CD8-positive, alpha-beta memory T cell (primary cell): ENCODE measurements at regions not wholly inside any gene's neighbourhood (a gene's known extent, or its start where the extent isn't known, plus 50 kb on each side); places are given as distances from the start of the nearest gene placed in this dataset.
A peak's percentile ranks its signal among the peaks of the same experiment; 100 is the strongest.

ENCODE experiments used
- CTCF ChIA-PET: fragments of 350-600 bp; sonication (Branson Sonifier 250); formaldehyde crosslinking; loops from one replicate; lab custom pipeline; 2021; ENCODE audit warnings: antibody characterized with exemption; lab: Charles Lee
- POLR2A ChIA-PET: fragments of 350-600 bp; sonication (Branson Sonifier 250); formaldehyde crosslinking; loops from one replicate; lab custom pipeline; 2021; ENCODE audit warnings: antibody characterized with exemption; lab: Charles Lee
- DNase-seq, 5 donors: peaks; one replicate each; pipeline versions ENCODE4 v3.0.0 to v3.0.0-alpha.2; 2020 to 2022; ENCODE audit warnings: mixed read lengths in 1 of 5
- H3K27ac ChIP-seq: one replicate; pipeline ENCODE4 v1.7.0; 2013; ENCODE audit warnings: low read depth, mild to moderate bottlenecking, low read length, moderate library complexity
- H3K27me3 ChIP-seq: 2 replicates; pipeline ENCODE4 v1.7.0; 2013; ENCODE audit warnings: low read length, mild to moderate bottlenecking; ENCODE audit not compliant: insufficient read depth, poor library complexity, severe bottlenecking
- H3K36me3 ChIP-seq: 2 replicates; pipeline ENCODE4 v1.7.0; 2013; ENCODE audit warnings: mild to moderate bottlenecking, low read length, moderate library complexity; ENCODE audit not compliant: insufficient read depth
- H3K4me1 ChIP-seq: 2 replicates; pipeline ENCODE4 v1.7.0; 2013; ENCODE audit warnings: mild to moderate bottlenecking, low read length, moderate library complexity; ENCODE audit not compliant: insufficient read depth
- H3K4me3 ChIP-seq: 2 replicates; pipeline ENCODE4 v1.7.0; 2013; ENCODE audit warnings: mild to moderate bottlenecking, low read length
- H3K9me3 ChIP-seq: 2 replicates; pipeline ENCODE4 v1.7.0; 2013; ENCODE audit warnings: mild to moderate bottlenecking, low read length
- H3K27ac Mint-ChIP-seq, 8 donors: one replicate each; pipeline ENCODE4 v1.8.0; 2020 to 2021; ENCODE audit warnings: mixed read lengths in 8 of 8, mild to moderate bottlenecking in 6 of 8, inconsistent platforms in 3 of 8, moderate library complexity in 3 of 8
- H3K27me3 Mint-ChIP-seq, 2 donors: one replicate each; pipeline ENCODE4 v1.8.0; 2020 to 2021; ENCODE audit warnings: mixed read lengths in 2 of 2, mild to moderate bottlenecking in 1 of 2, moderate library complexity in 1 of 2
- H3K36me3 Mint-ChIP-seq, 3 donors: one replicate each; pipeline ENCODE4 v1.8.0; 2020 to 2021; ENCODE audit warnings: mixed read lengths in 3 of 3, inconsistent platforms in 1 of 3, mild to moderate bottlenecking in 1 of 3
- H3K4me1 Mint-ChIP-seq, 3 donors: one replicate each; pipeline ENCODE4 v1.8.0; 2020 to 2021; ENCODE audit warnings: mixed read lengths in 3 of 3, inconsistent platforms in 1 of 3, mild to moderate bottlenecking in 1 of 3
- H3K4me3 Mint-ChIP-seq, 7 donors: one replicate each; pipeline ENCODE4 v1.8.0; 2020 to 2021; ENCODE audit warnings: mixed read lengths in 7 of 7, mild to moderate bottlenecking in 6 of 7, moderate library complexity in 4 of 7, inconsistent platforms in 2 of 7
- H3K9me3 Mint-ChIP-seq, 5 donors: one replicate each; pipeline ENCODE4 v1.8.0; 2020 to 2022; ENCODE audit warnings: mixed read lengths in 5 of 5, mild to moderate bottlenecking in 3 of 5, moderate library complexity in 2 of 5, inconsistent platforms in 1 of 5

DNA sequence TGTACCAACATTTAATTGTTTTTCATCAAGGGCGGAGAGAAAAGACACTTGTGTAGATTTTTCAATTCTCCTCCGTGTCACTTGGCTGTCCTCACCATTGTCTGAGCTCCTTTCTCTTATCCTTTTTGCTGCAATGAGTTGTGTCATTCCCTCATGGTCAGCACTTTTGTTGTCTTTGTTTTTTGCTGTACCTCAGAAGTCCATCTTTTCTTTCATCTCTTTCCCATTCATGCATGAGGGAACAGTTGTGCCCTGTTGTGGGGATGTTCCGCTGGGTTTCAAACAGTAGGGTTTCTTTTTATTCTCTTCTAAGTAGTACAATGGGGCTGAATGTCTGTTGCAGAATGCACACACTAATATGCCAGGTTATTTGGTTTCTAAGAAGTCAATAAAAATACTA is 222.6 kb downstream of the TM9SF2 start:
- H3K4me3 ChIP-seq: no peak overlapping the region
- no peaks in the 10 kb centered on the region for H3K9me3 Mint-ChIP-seq
- CTCF ChIA-PET: no interaction called here
- no peak overlapping the region for H3K27ac ChIP-seq
- H3K9me3 ChIP-seq: no peaks in the 10 kb centered on the region
- POLR2A ChIA-PET: no interaction called here
- no peaks in the 10 kb centered on the region for H3K36me3 ChIP-seq
- no peak for DNase-seq
- no peaks in the 10 kb centered on the region for H3K4me1 ChIP-seq
- peaks cover 2 to 15% (median 4%) of the 10 kb centered on the region in 3 donors for H3K36me3 Mint-ChIP-seq
- H3K27me3 Mint-ChIP-seq: peaks cover 0 to 2% of the 10 kb centered on the region in 2 donors
- no peaks in the 10 kb centered on the region for H3K27me3 ChIP-seq
- H3K4me3 Mint-ChIP-seq: no peak overlapping the region
- H3K27ac Mint-ChIP-seq: no peak overlapping the region
- no peaks in the 10 kb centered on the region for H3K4me1 Mint-ChIP-seq

DNA sequence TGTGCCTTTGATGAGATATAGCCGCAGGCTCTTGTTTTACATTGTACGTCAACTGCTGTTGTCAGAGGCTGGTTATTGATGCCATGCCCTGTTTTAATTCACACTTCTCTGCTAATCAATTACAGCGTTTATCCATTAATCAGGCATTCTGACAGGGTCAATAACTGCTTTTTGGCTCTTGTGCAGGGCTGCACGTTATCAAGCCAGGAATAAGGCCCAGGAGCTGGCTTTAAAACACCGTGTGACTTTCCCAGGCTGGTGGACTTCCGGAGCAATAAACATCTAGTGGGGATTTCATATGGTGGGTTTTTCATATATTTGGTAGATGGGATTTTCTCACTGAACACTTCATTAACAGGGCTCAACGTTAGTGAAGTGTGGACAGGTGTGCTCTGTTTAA is 221.7 kb downstream of the TM9SF2 start:
- H3K27ac Mint-ChIP-seq: no peak overlapping the region
- Histone ChIP-seq H3K4me1 (no peaks in the 10 kb centered on the region), H3K4me3 (no peak overlapping the region), H3K27me3 (no peaks in the 10 kb centered on the region), H3K9me3 (no peaks in the 10 kb centered on the region), H3K27ac (no peak overlapping the region), H3K36me3 (no peaks in the 10 kb centered on the region)
- no peak overlapping the region for H3K4me3 Mint-ChIP-seq
- H3K27me3 Mint-ChIP-seq: peaks cover 0 to 2% of the 10 kb centered on the region in 2 donors
- peaks cover 2 to 15% (median 4%) of the 10 kb centered on the region in 3 donors for H3K36me3 Mint-ChIP-seq
- POLR2A ChIA-PET: no interaction called here
- DNase-seq: no peak
- H3K4me1 Mint-ChIP-seq: no peaks in the 10 kb centered on the region
- no peaks in the 10 kb centered on the region for H3K9me3 Mint-ChIP-seq
- CTCF ChIA-PET: no interaction called here

DNA sequence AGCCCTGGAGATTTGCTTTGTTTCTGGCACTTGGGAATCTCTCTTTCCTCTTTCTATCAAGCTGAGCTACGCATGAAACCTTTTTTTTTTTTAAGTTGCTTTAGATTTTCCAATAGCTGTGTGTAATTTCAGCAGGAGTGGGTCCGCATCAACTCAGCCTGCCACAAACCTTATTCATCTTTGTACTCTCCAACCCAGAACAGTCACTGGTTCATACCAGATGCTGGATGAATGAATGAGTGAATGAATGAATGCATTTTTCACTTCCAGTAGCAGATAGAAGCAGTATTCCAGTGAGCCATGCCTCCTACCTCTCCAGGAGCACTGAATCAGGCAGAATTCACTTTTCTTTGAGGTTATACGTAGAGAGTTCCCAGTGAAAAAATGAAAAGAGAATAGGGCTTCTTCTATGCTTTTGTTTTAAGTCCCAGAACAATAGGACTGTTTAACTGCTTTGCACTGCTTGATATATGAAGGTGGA is 221.1 kb downstream of the TM9SF2 start:
- Mint-ChIP-seq H3K27me3 (peaks cover 0 to 2% of the 10 kb centered on the region in 2 donors), H3K4me3 (no peak overlapping the region), H3K4me1 (no peaks in the 10 kb centered on the region), H3K27ac (peak overlapping the region in 1 of 8 donors; percentile 43), H3K36me3 (peaks cover 2 to 15% (median 4%) of the 10 kb centered on the region in 3 donors), H3K9me3 (no peaks in the 10 kb centered on the region)
- CTCF ChIA-PET: no interaction called here
- no peaks in the 10 kb centered on the region for H3K9me3 ChIP-seq
- no peak for DNase-seq
- POLR2A ChIA-PET: no interaction called here
- H3K4me1 ChIP-seq: no peaks in the 10 kb centered on the region
- H3K36me3 ChIP-seq: no peaks in the 10 kb centered on the region
- H3K27ac ChIP-seq: no peak overlapping the region
- H3K27me3 ChIP-seq: no peaks in the 10 kb centered on the region
- H3K4me3 ChIP-seq: no peak overlapping the region

DNA sequence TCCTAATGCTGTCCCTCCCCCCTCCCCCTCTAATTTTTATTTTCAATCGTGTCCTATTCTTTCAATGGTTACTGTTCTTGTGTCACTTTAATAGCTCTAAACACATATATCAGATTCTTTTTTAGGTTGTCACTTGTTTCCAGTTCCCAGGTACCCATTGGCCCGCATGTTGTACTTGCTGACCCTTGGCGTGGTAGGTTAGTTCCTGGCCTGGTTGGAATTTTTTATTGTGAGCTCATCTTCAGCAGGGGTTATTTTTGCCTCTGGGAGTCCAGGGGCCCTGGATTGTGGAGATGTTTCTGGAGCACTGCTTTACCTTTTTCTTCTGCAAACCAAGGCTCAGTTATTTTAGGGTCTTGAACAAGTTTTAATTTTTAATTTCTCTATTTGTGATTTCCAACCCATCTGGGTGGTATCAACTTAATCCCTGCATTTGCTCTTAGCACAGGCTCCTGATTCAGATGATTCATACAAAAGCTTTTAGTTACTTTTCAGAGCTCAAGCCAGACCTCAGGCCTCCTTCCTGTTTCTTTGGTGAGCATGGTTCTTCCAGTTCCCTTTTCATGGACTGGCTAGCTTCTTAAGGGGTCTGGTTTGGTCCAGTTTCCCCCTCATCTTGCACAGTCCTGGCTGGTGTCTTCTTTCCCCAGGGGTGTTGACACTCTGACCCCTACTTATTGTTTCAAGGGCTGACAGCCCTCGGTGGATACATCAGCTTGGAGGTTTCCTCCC is 220.5 kb downstream of the TM9SF2 start:
- H3K27me3 ChIP-seq: no peaks in the 10 kb centered on the region
- H3K4me3 Mint-ChIP-seq: no peak overlapping the region
- no peak overlapping the region for H3K4me3 ChIP-seq
- no peaks in the 10 kb centered on the region for H3K9me3 ChIP-seq
- no peaks in the 10 kb centered on the region for H3K36me3 ChIP-seq
- H3K4me1 Mint-ChIP-seq: no peaks in the 10 kb centered on the region
- peaks cover 2 to 15% (median 4%) of the 10 kb centered on the region in 3 donors for H3K36me3 Mint-ChIP-seq
- DNase-seq: no peak
- no peak overlapping the region for H3K27ac ChIP-seq
- CTCF ChIA-PET: no interaction called here
- no peaks in the 10 kb centered on the region for H3K9me3 Mint-ChIP-seq
- H3K4me1 ChIP-seq: no peaks in the 10 kb centered on the region
- H3K27me3 Mint-ChIP-seq: peaks cover 0 to 2% of the 10 kb centered on the region in 2 donors
- H3K27ac Mint-ChIP-seq: peak overlapping the region in 1 of 8 donors; percentile 43
- POLR2A ChIA-PET: no interaction called here

DNA sequence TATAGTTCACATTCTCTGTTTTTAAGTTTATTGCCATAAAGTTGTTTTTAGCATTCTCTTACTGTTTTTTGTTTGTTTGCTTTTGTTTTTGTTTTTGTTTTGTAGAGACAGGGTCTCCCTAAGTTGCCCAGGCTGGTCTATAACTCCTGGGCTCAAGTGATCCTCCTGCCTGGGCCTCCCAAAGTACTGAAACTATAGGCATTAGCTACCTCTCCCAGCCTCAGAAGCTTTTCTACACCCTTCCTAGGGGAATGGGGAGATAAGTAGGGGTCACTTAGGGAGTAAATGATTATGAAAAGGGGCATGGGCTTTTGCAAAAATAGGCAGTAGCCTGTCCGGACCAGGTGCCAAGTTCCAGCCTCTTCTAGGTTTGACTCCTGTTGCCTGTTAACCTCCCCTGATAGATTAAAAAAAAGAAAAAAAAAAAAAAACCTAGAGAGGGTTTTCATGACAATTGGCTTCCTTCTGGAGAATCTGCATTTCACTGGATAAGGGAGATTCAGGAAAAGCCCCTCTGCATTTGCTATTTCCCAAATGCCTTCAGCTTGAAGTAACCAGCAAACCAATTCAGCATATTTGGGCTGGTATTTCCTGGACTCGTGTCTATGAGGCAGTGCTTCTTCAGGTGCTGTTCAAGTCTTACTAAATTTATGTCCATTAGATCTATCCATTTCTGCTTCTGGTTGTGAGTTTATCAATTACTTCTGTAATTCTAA is 216.8 kb downstream of the TM9SF2 start:
- no peaks in the 10 kb centered on the region for H3K36me3 ChIP-seq
- no peak overlapping the region for H3K27ac ChIP-seq
- no peaks in the 10 kb centered on the region for H3K4me1 ChIP-seq
- Mint-ChIP-seq H3K4me3 (no peak overlapping the region), H3K4me1 (peaks cover 0 to 2% (median 0%) of the 10 kb centered on the region in 3 donors), H3K27me3 (no peaks in the 10 kb centered on the region), H3K36me3 (peaks cover 0 to 4% (median 0%) of the 10 kb centered on the region in 3 donors), H3K9me3 (no peaks in the 10 kb centered on the region), H3K27ac (peak overlapping the region in 1 of 8 donors; percentile 14)
- no peaks in the 10 kb centered on the region for H3K9me3 ChIP-seq
- ChIA-PET CTCF (no interaction called here), POLR2A (interaction anchor here (0.5 kb wide), 1 partner anchor 1129 kb away, joined by 4 read pairs; no protein-coding TSS in a partner anchor)
- no peak for DNase-seq
- H3K27me3 ChIP-seq: no peaks in the 10 kb centered on the region
- no peak overlapping the region for H3K4me3 ChIP-seq

DNA sequence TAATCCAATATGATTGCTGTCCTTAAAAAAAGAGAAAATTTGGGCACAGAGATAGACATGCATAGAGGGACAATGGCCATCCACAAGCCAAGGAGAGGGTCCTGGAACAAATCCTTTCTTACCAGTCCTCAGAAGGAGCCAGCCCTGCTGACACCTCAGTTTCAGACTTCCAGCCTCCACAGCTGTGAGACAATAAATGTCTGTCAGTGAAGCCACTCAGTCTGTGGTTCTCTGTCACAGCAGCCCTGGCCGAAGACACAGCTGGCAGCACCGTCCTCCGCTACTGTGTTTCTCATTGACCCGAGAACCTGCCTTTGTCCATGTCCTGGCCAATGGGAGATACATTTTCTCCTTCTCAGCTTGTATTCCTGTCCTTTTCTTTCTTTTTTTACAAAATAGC is 207.9 kb downstream of the TM9SF2 start:
- no peaks in the 10 kb centered on the region for H3K9me3 ChIP-seq
- no peaks in the 10 kb centered on the region for H3K27me3 ChIP-seq
- no peak overlapping the region for H3K4me3 ChIP-seq
- H3K4me1 Mint-ChIP-seq: no peaks in the 10 kb centered on the region
- peak overlapping the region in 1 of 8 donors; percentile 55 for H3K27ac Mint-ChIP-seq
- no peaks in the 10 kb centered on the region for H3K9me3 Mint-ChIP-seq
- H3K4me3 Mint-ChIP-seq: no peak overlapping the region
- H3K36me3 ChIP-seq: no peaks in the 10 kb centered on the region
- H3K27me3 Mint-ChIP-seq: no peaks in the 10 kb centered on the region
- H3K27ac ChIP-seq: no peak overlapping the region
- POLR2A ChIA-PET: interaction anchor here (0.5 kb wide), 1 partner anchor 109 kb away, joined by 4 read pairs; no protein-coding TSS in a partner anchor
- CTCF ChIA-PET: interaction anchor here (0.7 kb wide), 1 partner anchor 561 kb away, joined by 3 read pairs; no protein-coding TSS in a partner anchor
- H3K4me1 ChIP-seq: no peaks in the 10 kb centered on the region
- no peak for DNase-seq
- peaks cover 2 to 4% (median 2%) of the 10 kb centered on the region in 3 donors for H3K36me3 Mint-ChIP-seq

DNA sequence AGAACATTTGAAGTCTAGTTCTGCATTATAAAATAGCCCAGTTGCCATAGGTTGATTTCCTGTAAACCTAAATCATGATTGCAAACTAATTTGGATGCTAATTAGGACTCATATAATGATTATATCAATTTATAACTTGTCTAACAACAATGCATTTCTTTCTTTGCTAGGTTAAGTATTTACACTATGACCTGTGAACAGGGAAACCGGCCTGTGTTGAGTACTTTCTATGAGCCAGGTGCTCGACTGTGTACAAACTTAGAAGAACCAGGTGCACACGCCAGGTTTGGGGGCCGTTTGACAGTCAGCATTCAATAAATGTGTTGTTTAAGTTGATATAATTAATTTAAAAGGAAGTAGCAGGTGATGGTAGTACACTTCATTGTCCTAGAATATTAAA is 203.1 kb downstream of the TM9SF2 start:
- Histone ChIP-seq H3K27me3 (no peaks in the 10 kb centered on the region), H3K27ac (no peak overlapping the region), H3K4me3 (no peak overlapping the region), H3K36me3 (no peaks in the 10 kb centered on the region), H3K4me1 (no peaks in the 10 kb centered on the region), H3K9me3 (no peaks in the 10 kb centered on the region)
- H3K4me3 Mint-ChIP-seq: no peak overlapping the region
- H3K9me3 Mint-ChIP-seq: no peaks in the 10 kb centered on the region
- ChIA-PET CTCF (no interaction called here), POLR2A (no interaction called here)
- no peak overlapping the region for H3K27ac Mint-ChIP-seq
- no peaks in the 10 kb centered on the region for H3K27me3 Mint-ChIP-seq
- DNase-seq: no peak
- H3K36me3 Mint-ChIP-seq: peaks cover 0 to 4% (median 0%) of the 10 kb centered on the region in 3 donors
- H3K4me1 Mint-ChIP-seq: peaks cover 6 to 10% (median 8%) of the 10 kb centered on the region in 3 donors

DNA sequence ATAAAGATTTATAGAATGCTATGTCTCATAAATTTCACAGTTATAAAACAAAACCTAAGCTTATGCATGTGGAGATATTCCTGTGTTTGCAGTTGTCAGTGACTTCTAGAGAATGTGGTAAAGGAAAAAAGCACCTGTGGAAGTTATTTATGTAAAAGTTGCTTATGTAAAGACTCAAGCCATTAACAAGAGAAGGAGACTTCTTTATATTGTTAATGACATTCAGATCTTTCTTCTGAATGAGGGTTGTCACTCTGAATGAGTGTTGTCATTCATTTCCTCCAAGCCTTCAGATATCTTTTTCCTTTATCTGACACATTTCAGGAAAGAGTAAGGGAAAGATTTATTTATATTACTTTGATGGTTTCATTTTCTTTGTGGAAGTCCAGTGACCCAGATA is 202.6 kb downstream of the TM9SF2 start:
- ChIA-PET POLR2A (no interaction called here), CTCF (no interaction called here)
- H3K27me3 Mint-ChIP-seq: no peaks in the 10 kb centered on the region
- Histone ChIP-seq H3K27ac (no peak overlapping the region), H3K27me3 (no peaks in the 10 kb centered on the region), H3K4me1 (no peaks in the 10 kb centered on the region), H3K4me3 (no peak overlapping the region), H3K36me3 (no peaks in the 10 kb centered on the region), H3K9me3 (no peaks in the 10 kb centered on the region)
- DNase-seq: no peak
- H3K4me1 Mint-ChIP-seq: peaks cover 6 to 10% (median 8%) of the 10 kb centered on the region in 3 donors
- H3K27ac Mint-ChIP-seq: no peak overlapping the region
- no peaks in the 10 kb centered on the region for H3K9me3 Mint-ChIP-seq
- peaks cover 0 to 4% (median 0%) of the 10 kb centered on the region in 3 donors for H3K36me3 Mint-ChIP-seq
- no peak overlapping the region for H3K4me3 Mint-ChIP-seq
